HG03469 (cell line): ENCODE measurements at regions not wholly inside any gene's neighbourhood (a gene's known extent, or its start where the extent isn't known, plus 50 kb on each side); places are given as distances from the start of the nearest gene placed in this dataset.

ENCODE experiments used
- ATAC-seq: cut with Tn5 transposase; IDR thresholded peaks from one replicate; pipeline ENCODE4 v1.9.1; 2021; ENCODE audit warnings: mild to moderate bottlenecking, moderate library complexity, moderate number of reproducible peaks; ENCODE audit not compliant: unreplicated experiment

- peak; percentile 70 for ATAC-seq
Observed at GRCh38 chr2:214674278-214674677, 135.2 kb downstream of the BARD1 start.

- ATAC-seq: no peak
Observed at GRCh38 chr2:214671319-214671885, 138.1 kb downstream of the BARD1 start.

GRCh38 chr2:214652473-214652872, 157.0 kb downstream of the BARD1 start:
- no peak for ATAC-seq

GRCh38 chr2:214651451-214651850, 158.0 kb downstream of the BARD1 start:
- ATAC-seq: no peak

GRCh38 chr2:214649440-214650205, 159.9 kb downstream of the BARD1 start:
- no peak for ATAC-seq

- no peak for ATAC-seq
Observed at GRCh38 chr2:214648520-214648919, 161.0 kb downstream of the BARD1 start.

- ATAC-seq: no peak
Observed at GRCh38 chr2:214631406-214631805, 178.1 kb downstream of the BARD1 start.

GRCh38 chr2:214630402-214631045, 179.0 kb downstream of the BARD1 start:
- ATAC-seq: no peak

GRCh38 chr2:214629875-214630274, 179.6 kb downstream of the BARD1 start:
- ATAC-seq: no peak
